HG03108 (cell line): ENCODE measurements at regions not wholly inside any gene's neighbourhood (a gene's known extent, or its start where the extent isn't known, plus 50 kb on each side); places are given as distances from the start of the nearest gene placed in this dataset.

Experiments
- ATAC-seq: cut with Tn5 transposase; IDR thresholded peaks from one replicate; pipeline ENCODE4 v1.9.1; 2021; ENCODE audit warnings: moderate library complexity; ENCODE audit not compliant: unreplicated experiment

- ATAC-seq, result no peak
Observed at GRCh38 chr2:151197184-151198108, 64.2 kb downstream of the RBM43 start.

- ATAC-seq, result no peak
Observed at GRCh38 chr2:151193576-151193975, 68.1 kb downstream of the RBM43 start.

GRCh38 chr2:151192681-151193080 is 69.0 kb downstream of the RBM43 start:
- no peak for ATAC-seq

GRCh38 chr2:151191001-151191400 is 70.7 kb downstream of the RBM43 start:
- ATAC-seq, result no peak

- ATAC-seq, result no peak
Observed at GRCh38 chr2:151189125-151189524, 72.5 kb downstream of the RBM43 start.

- ATAC-seq, result no peak
Observed at GRCh38 chr2:151186011-151186410, 75.7 kb downstream of the RBM43 start.

GRCh38 chr2:151182899-151183809 is 78.5 kb downstream of the RBM43 start:
- no peak for ATAC-seq

GRCh38 chr2:151182396-151182795 is 79.3 kb downstream of the RBM43 start:
- ATAC-seq, result no peak

GRCh38 chr2:151181524-151181923 is 80.1 kb downstream of the RBM43 start:
- no peak for ATAC-seq

- ATAC-seq, result no peak
Observed at GRCh38 chr2:151180123-151180522, 81.5 kb downstream of the RBM43 start.

- no peak for ATAC-seq
Observed at GRCh38 chr2:151178207-151178606, 83.5 kb downstream of the RBM43 start.

GRCh38 chr2:151177756-151178155 is 83.9 kb downstream of the RBM43 start:
- no peak for ATAC-seq

- no peak for ATAC-seq
Observed at GRCh38 chr2:151176661-151177060, 85.0 kb downstream of the RBM43 start.

- ATAC-seq, result no peak
Observed at GRCh38 chr2:151175864-151176263, 85.8 kb downstream of the RBM43 start.

GRCh38 chr2:151174127-151174526 is 87.5 kb downstream of the RBM43 start:
- ATAC-seq, result no peak

- ATAC-seq, result no peak
Observed at GRCh38 chr2:151171186-151171585, 90.5 kb downstream of the RBM43 start.

GRCh38 chr2:151166410-151166809 is 95.3 kb downstream of the RBM43 start:
- no peak for ATAC-seq

- no peak for ATAC-seq
Observed at GRCh38 chr2:151165105-151165684, 96.5 kb downstream of the RBM43 start.

- ATAC-seq, result no peak
Observed at GRCh38 chr2:151161821-151162551, 99.7 kb downstream of the RBM43 start.

GRCh38 chr2:151159109-151159662 is 102.5 kb downstream of the RBM43 start:
- ATAC-seq, result no peak
